Lower lobe of right lung (tissue), 2 donors: ENCODE measurements at regions not wholly inside any gene's neighbourhood (a gene's known extent, or its start where the extent isn't known, plus 50 kb on each side); places are given as distances from the start of the nearest gene placed in this dataset.

Experiments
- ATAC-seq, 2 donors: fragments of 200-7000 bp; cut with Tn5 transposase; one replicate each; pipeline ENCODE4 v1.9.1; 2020 to 2022; ENCODE audit warnings: mild to moderate bottlenecking in 2 of 2, moderate library complexity in 2 of 2
- DNase-seq: peaks from one replicate; pipeline ENCODE4 v3.0.0-alpha.2; 2020
- H3K27ac ChIP-seq: fragments of 200-600 bp; one replicate; pipeline ENCODE4 v1.8.0; 2022
- H3K27me3 ChIP-seq: fragments of 200-600 bp; one replicate; pipeline ENCODE4 v1.8.0; 2022; ENCODE audit warnings: low read depth
- H3K36me3 ChIP-seq: fragments of 200-600 bp; one replicate; pipeline ENCODE4 v1.8.0; 2022; ENCODE audit warnings: mild to moderate bottlenecking
- H3K4me1 ChIP-seq: fragments of 200-600 bp; one replicate; pipeline ENCODE4 v1.8.0; 2022
- H3K4me3 ChIP-seq: fragments of 200-600 bp; one replicate; pipeline ENCODE4 v1.8.0; 2022; ENCODE audit warnings: mild to moderate bottlenecking
- H3K9me3 ChIP-seq: fragments of 200-600 bp; one replicate; pipeline ENCODE4 v1.8.0; 2022
- intact Hi-C: fragments of 100-400 bp; cut with DNase I; formaldehyde crosslinking; loops from one replicate; pipeline ENCODE4 v1.11.0; 2022
- TF ChIP-seq, protein P1 (sequence below): fragments of 200-600 bp; IDR thresholded peaks from one replicate; pipeline ENCODE4 v1.8.0; 2022; ENCODE audit warnings: antibody characterized with exemption, mild to moderate bottlenecking
- donor health status: DM: no; HTN: yes; CAD: no; lungs with severe emphysema.

- Histone ChIP-seq H3K4me1 (no peaks in the 10 kb centered on the region), H3K27me3 (no peaks in the 10 kb centered on the region), H3K9me3 (no peaks in the 10 kb centered on the region), H3K4me3 (no peak overlapping the region), H3K27ac (no peak overlapping the region), H3K36me3 (no peaks in the 10 kb centered on the region)
- TF ChIP-seq, protein P1, sequence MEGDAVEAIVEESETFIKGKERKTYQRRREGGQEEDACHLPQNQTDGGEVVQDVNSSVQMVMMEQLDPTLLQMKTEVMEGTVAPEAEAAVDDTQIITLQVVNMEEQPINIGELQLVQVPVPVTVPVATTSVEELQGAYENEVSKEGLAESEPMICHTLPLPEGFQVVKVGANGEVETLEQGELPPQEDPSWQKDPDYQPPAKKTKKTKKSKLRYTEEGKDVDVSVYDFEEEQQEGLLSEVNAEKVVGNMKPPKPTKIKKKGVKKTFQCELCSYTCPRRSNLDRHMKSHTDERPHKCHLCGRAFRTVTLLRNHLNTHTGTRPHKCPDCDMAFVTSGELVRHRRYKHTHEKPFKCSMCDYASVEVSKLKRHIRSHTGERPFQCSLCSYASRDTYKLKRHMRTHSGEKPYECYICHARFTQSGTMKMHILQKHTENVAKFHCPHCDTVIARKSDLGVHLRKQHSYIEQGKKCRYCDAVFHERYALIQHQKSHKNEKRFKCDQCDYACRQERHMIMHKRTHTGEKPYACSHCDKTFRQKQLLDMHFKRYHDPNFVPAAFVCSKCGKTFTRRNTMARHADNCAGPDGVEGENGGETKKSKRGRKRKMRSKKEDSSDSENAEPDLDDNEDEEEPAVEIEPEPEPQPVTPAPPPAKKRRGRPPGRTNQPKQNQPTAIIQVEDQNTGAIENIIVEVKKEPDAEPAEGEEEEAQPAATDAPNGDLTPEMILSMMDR, result no peak
- ATAC-seq, result no peak
- DNase-seq, result no peak
- intact Hi-C loops, result no loop called here
Measured at GRCh38 chr3:30253832-30254231, 352.6 kb upstream of the TGFBR2 start.

DNA sequence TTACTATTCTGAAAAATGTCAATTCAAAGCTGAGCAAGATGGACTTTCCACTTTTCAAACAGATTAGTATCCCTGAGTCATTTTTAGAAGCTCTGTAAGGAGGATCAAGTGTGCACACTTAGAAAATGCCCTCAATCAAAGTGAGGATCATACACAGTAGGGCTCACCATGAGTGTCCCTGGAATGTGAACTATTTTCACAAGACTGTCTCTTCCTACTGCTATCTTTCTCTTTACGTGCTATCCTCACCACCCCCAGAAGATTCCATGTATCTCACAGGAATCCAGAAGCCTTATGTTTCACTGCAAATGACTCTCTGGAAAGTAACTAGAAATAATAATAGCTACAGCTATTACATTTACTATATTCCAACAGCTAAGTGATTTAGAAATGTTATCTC is 349.9 kb upstream of the TGFBR2 start:
- no peak overlapping the region for H3K4me3 ChIP-seq
- intact Hi-C loops, result no loop called here
- H3K27ac ChIP-seq, result no peak overlapping the region
- H3K9me3 ChIP-seq, result no peaks in the 10 kb centered on the region
- TF ChIP-seq, protein P1, result no peak
- no peaks in the 10 kb centered on the region for H3K27me3 ChIP-seq
- no peaks in the 10 kb centered on the region for H3K36me3 ChIP-seq
- peaks cover 4% of the 10 kb centered on the region for H3K4me1 ChIP-seq
- ATAC-seq (no peak), DNase-seq (no peak)

DNA sequence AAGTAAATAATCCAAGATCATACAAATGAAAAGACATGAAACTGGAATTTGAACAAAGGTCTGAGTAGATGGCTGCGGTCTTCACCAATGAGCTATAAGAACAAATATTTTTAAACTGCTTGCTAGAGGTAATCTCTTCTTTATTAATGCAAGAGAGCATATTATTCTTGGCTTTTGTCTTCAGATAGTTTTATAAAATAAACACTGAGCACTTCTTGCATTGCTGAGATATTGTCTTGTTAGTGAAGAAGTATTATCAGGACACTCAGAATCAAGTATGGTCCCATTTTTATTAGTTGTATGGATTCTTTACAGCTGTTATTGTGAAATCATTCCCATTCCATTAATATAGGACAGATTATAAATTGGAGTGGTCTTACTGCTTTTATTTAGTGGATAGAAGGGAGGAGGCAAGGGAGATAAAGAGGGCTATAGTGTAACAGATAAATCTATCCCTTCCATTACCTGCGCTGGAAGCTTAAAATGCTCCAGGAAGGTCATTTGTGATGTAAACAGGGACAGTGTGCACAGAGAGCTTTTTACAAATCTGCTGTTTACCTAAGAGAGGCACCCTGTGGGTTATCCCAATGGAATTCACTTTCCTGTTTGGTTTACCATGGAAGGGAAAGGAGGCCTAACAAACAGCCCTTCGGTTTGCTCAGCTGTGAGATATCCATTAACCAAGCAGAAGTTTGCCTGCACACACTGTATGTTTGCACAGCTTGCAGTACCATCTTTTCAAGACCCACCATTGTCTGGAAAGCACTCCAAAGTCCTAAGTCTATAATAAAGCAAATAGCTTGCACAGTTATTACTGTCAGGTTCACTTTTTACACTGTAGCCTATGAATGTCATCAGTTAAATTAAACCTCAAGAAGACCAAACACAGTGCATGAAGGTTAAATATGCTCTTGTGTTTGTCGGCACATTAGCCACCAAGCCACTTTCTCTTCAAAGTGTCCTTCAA is 347.7 kb upstream of the TGFBR2 start:
- intact Hi-C loops, result no loop called here
- Histone ChIP-seq H3K9me3 (no peaks in the 10 kb centered on the region), H3K27ac (no peak overlapping the region), H3K4me1 (peaks cover 15% of the 10 kb centered on the region), H3K36me3 (no peaks in the 10 kb centered on the region), H3K4me3 (no peak overlapping the region), H3K27me3 (no peaks in the 10 kb centered on the region)
- ATAC-seq, result no peak
- TF ChIP-seq, protein P1, result no peak
- DNase-seq, result no peak

GRCh38 chr3:30259730-30260129 is 346.7 kb upstream of the TGFBR2 start:
- no peaks in the 10 kb centered on the region for H3K9me3 ChIP-seq
- H3K4me3 ChIP-seq, result no peak overlapping the region
- DNase-seq (no peak), ATAC-seq (no peak)
- no peaks in the 10 kb centered on the region for H3K36me3 ChIP-seq
- H3K27me3 ChIP-seq, result no peaks in the 10 kb centered on the region
- H3K27ac ChIP-seq, result no peak overlapping the region
- H3K4me1 ChIP-seq, result peaks cover 15% of the 10 kb centered on the region
- TF ChIP-seq, protein P1, result no peak
- intact Hi-C loops, result no loop called here

- no peaks in the 10 kb centered on the region for H3K27me3 ChIP-seq
Measured at GRCh38 chr3:30260762-30261161, 345.6 kb upstream of the TGFBR2 start.

More at GRCh38 chr3:30260762-30261161, 345.6 kb upstream of the TGFBR2 start:
- H3K4me3 ChIP-seq, result no peak overlapping the region
- no peaks in the 10 kb centered on the region for H3K9me3 ChIP-seq
- H3K36me3 ChIP-seq, result no peaks in the 10 kb centered on the region
- intact Hi-C loops, result no loop called here
- peaks cover 15% of the 10 kb centered on the region for H3K4me1 ChIP-seq
- TF ChIP-seq, protein P1, result no peak
- DNase-seq, result no peak
- no peak for ATAC-seq
- H3K27ac ChIP-seq, result no peak overlapping the region
